ENCODE measurements at regions not wholly inside any gene's neighbourhood (a gene's known extent, or its start where the extent isn't known, plus 50 kb on each side); places are given as distances from the start of the nearest gene placed in this dataset.

GRCh38 chr3:72494626-72495025 is 353.6 kb downstream of the SHQ1 start:
- Mint-ChIP-seq H3K9me3 (peaks cover 10% of the 10 kb centered on the region), H3K36me3 (ENCODE audit: low read depth) (peaks cover 5% of the 10 kb centered on the region), H3K4me1 (ENCODE audit: low read depth) (peaks cover 19% of the 10 kb centered on the region), H3K27me3 (ENCODE audit: low read depth) (no peaks in the 10 kb centered on the region), H3K4me3 (ENCODE audit: low read depth) (no peak overlapping the region), H3K27ac (no peak overlapping the region)
- intact Hi-C loops (cut with micrococcal nuclease), result no loop called here
- DNase-seq (ENCODE audit: low spot score), result no peak

DNA sequence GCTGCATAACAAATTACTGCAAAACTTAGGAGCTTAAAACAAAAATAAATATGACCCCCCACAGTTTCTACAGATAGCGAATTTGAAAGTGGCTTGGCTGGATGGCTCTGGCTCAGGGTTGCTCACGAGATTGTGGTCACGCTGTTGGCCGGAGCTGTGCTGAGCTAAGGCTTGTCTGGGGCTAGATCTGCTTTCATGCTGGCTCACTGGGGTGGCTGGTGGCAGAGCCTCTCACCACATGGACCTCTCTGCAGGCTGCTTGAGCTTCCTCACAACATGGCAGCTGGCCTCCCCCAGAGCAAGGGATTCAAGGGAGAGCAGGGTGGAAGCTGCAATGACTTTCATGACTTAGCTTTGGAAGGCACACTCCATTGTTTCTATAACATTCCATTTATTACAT is 354.1 kb downstream of the SHQ1 start:
- peaks cover 10% of the 10 kb centered on the region for H3K9me3 Mint-ChIP-seq
- H3K4me1 Mint-ChIP-seq (ENCODE audit: low read depth), result peaks cover 17% of the 10 kb centered on the region
- H3K36me3 Mint-ChIP-seq (ENCODE audit: low read depth), result peaks cover 5% of the 10 kb centered on the region
- DNase-seq (ENCODE audit: low spot score), result no peak
- intact Hi-C loops (cut with micrococcal nuclease), result no loop called here
- no peak overlapping the region for H3K27ac Mint-ChIP-seq
- no peaks in the 10 kb centered on the region for H3K27me3 Mint-ChIP-seq (ENCODE audit: low read depth)
- no peak overlapping the region for H3K4me3 Mint-ChIP-seq (ENCODE audit: low read depth)

GRCh38 chr3:72492240-72492639 is 356.0 kb downstream of the SHQ1 start:
- intact Hi-C loops (cut with micrococcal nuclease), result no loop called here
- Mint-ChIP-seq H3K27ac (no peak overlapping the region), H3K36me3 (ENCODE audit: low read depth) (peaks cover 5% of the 10 kb centered on the region), H3K9me3 (peaks cover 10% of the 10 kb centered on the region), H3K4me1 (ENCODE audit: low read depth) (peaks cover 31% of the 10 kb centered on the region), H3K4me3 (ENCODE audit: low read depth) (no peak overlapping the region), H3K27me3 (ENCODE audit: low read depth) (no peaks in the 10 kb centered on the region)
- DNase-seq (ENCODE audit: low spot score), result no peak

DNA sequence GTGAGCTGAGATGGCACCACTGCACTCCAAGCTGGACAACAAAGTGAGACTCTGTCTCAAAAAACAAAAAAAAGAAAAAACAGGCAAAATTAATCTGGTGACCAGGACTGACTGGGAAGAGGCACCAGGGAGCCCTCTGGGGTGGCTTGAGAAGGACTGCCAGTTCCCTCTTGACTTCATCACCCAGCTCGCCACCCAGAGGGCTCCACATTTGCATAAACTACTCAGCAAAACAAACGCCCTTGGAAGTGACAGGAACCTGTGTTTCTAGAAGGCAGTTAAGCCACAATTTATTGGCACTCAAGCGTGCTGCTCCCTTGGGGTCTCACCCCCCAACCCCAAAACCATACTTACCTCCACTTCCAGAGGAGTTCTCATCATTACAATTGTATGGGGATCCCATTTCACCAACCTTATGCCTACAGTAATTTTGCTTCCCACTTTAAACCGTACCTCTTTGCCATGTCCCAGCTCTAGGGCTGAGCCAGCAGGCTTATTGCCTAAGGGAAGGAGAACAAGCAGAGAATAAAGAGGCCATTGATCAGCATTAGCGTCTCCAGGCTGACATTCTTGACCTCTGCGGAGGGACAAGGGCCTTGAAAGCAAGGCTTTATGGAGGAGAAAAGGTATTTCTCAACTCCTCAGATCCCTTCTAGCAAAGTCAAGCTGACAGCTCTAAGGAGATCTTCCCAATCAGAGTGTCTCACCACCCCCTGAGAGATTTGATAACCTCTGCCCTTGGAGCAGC is 357.4 kb downstream of the SHQ1 start:
- DNase-seq (ENCODE audit: low spot score), result no peak
- peaks cover 43% of the 10 kb centered on the region for H3K4me1 Mint-ChIP-seq (ENCODE audit: low read depth)
- no peak overlapping the region for H3K27ac Mint-ChIP-seq
- no peaks in the 10 kb centered on the region for H3K27me3 Mint-ChIP-seq (ENCODE audit: low read depth)
- intact Hi-C loops (cut with micrococcal nuclease), result no loop called here
- H3K4me3 Mint-ChIP-seq (ENCODE audit: low read depth), result no peak overlapping the region
- peaks cover 10% of the 10 kb centered on the region for H3K9me3 Mint-ChIP-seq
- H3K36me3 Mint-ChIP-seq (ENCODE audit: low read depth), result peaks cover 8% of the 10 kb centered on the region

GRCh38 chr3:72489901-72490300 is 358.3 kb downstream of the SHQ1 start:
- H3K27me3 Mint-ChIP-seq (ENCODE audit: low read depth), result no peaks in the 10 kb centered on the region
- peaks cover 16% of the 10 kb centered on the region for H3K36me3 Mint-ChIP-seq (ENCODE audit: low read depth)
- peaks cover 47% of the 10 kb centered on the region for H3K4me1 Mint-ChIP-seq (ENCODE audit: low read depth)
- intact Hi-C loops (cut with micrococcal nuclease), result loop anchor here (10.0 kb wide), 2 partner anchors 265 to 615 kb away; no protein-coding TSS in a partner anchor
- no peak overlapping the region for H3K4me3 Mint-ChIP-seq (ENCODE audit: low read depth)
- peak overlapping the region; percentile 53 for H3K27ac Mint-ChIP-seq
- peaks cover 17% of the 10 kb centered on the region for H3K9me3 Mint-ChIP-seq
- no peak for DNase-seq (ENCODE audit: low spot score)

GRCh38 chr3:72488738-72489035 is 359.6 kb downstream of the SHQ1 start:
- no peak overlapping the region for H3K4me3 Mint-ChIP-seq (ENCODE audit: low read depth)
- H3K9me3 Mint-ChIP-seq, result peaks cover 9% of the 10 kb centered on the region
- H3K27ac Mint-ChIP-seq, result peak overlapping the region; percentile 74
- intact Hi-C loops (cut with micrococcal nuclease), result loop anchor here (10.0 kb wide), 2 partner anchors 266 to 614 kb away; no protein-coding TSS in a partner anchor
- peaks cover 15% of the 10 kb centered on the region for H3K36me3 Mint-ChIP-seq (ENCODE audit: low read depth)
- H3K27me3 Mint-ChIP-seq (ENCODE audit: low read depth), result no peaks in the 10 kb centered on the region
- no peak for DNase-seq (ENCODE audit: low spot score)
- peaks cover 49% of the 10 kb centered on the region for H3K4me1 Mint-ChIP-seq (ENCODE audit: low read depth)

- peaks cover 53% of the 10 kb centered on the region for H3K4me1 Mint-ChIP-seq (ENCODE audit: low read depth)
- no peak for DNase-seq (ENCODE audit: low spot score)
- no peaks in the 10 kb centered on the region for H3K27me3 Mint-ChIP-seq (ENCODE audit: low read depth)
- peak overlapping the region; percentile 98 for H3K27ac Mint-ChIP-seq
- intact Hi-C loops (cut with micrococcal nuclease), result loop anchor here (1.0 to 10.0 kb wide), 5 partner anchors 15 to 613 kb away; no protein-coding TSS in a partner anchor
- peaks cover 15% of the 10 kb centered on the region for H3K36me3 Mint-ChIP-seq (ENCODE audit: low read depth)
- peak overlapping the region; percentile 60 for H3K4me3 Mint-ChIP-seq (ENCODE audit: low read depth)
- peaks cover 6% of the 10 kb centered on the region for H3K9me3 Mint-ChIP-seq
Observed at GRCh38 chr3:72487946-72488737, 360.1 kb downstream of the SHQ1 start.

GRCh38 chr3:72487078-72487765 is 361.0 kb downstream of the SHQ1 start:
- peaks cover 61% of the 10 kb centered on the region for H3K4me1 Mint-ChIP-seq (ENCODE audit: low read depth)
- peaks cover 15% of the 10 kb centered on the region for H3K36me3 Mint-ChIP-seq (ENCODE audit: low read depth)
- peak overlapping the region; percentile 98 for H3K27ac Mint-ChIP-seq
- H3K27me3 Mint-ChIP-seq (ENCODE audit: low read depth), result no peaks in the 10 kb centered on the region
- no peak for DNase-seq (ENCODE audit: low spot score)
- H3K4me3 Mint-ChIP-seq (ENCODE audit: low read depth), result peak overlapping the region; percentile 49
- intact Hi-C loops (cut with micrococcal nuclease), result loop anchor here (1.0 to 10.0 kb wide), 5 partner anchors 14 to 612 kb away; no protein-coding TSS in a partner anchor
- H3K9me3 Mint-ChIP-seq, result peaks cover 6% of the 10 kb centered on the region

- H3K4me3 Mint-ChIP-seq (ENCODE audit: low read depth), result no peak overlapping the region
- peaks cover 19% of the 10 kb centered on the region for H3K36me3 Mint-ChIP-seq (ENCODE audit: low read depth)
- DNase-seq (ENCODE audit: low spot score), result no peak
- H3K4me1 Mint-ChIP-seq (ENCODE audit: low read depth), result peaks cover 73% of the 10 kb centered on the region
- H3K27me3 Mint-ChIP-seq (ENCODE audit: low read depth), result no peaks in the 10 kb centered on the region
- intact Hi-C loops (cut with micrococcal nuclease), result loop anchor here (2.0 to 10.0 kb wide), 3 partner anchors 13 to 611 kb away; no protein-coding TSS in a partner anchor
- peak overlapping the region; percentile 84 for H3K27ac Mint-ChIP-seq
- H3K9me3 Mint-ChIP-seq, result peaks cover 6% of the 10 kb centered on the region
Observed at GRCh38 chr3:72485641-72486040, 362.6 kb downstream of the SHQ1 start.

DNA sequence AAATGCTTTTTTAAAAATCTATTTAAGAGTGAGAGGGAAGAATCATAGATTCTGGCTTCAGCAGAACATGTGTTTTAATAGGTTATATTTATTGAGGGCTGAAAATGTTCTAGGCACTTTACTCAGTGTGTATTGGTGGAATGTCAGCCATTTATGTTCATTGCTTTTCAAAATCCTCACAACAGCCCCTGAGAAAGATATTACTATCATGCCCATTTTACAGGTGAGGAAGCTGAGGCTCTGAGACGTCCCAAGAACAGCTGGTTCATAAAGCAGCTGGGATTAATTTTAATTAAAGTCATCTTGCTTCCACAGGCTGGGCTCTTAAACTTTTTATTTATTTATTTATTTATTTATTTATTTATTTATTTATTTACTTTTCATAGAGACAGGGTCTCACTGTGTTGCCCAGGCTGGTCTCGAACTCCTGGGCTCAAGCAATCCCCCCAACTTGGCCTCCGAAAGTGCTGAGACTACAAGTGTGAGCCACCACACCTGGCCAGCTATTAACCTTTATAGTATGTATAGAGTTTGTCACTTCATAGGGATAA is 364.6 kb downstream of the SHQ1 start:
- H3K4me3 Mint-ChIP-seq (ENCODE audit: low read depth), result no peak overlapping the region
- intact Hi-C loops (cut with micrococcal nuclease), result loop anchor here (1.0 to 10.0 kb wide), 10 partner anchors 8 to 609 kb away; no protein-coding TSS in a partner anchor
- peaks cover 14% of the 10 kb centered on the region for H3K9me3 Mint-ChIP-seq
- peak overlapping the region; percentile 90 for H3K27ac Mint-ChIP-seq
- peaks cover 82% of the 10 kb centered on the region for H3K4me1 Mint-ChIP-seq (ENCODE audit: low read depth)
- no peaks in the 10 kb centered on the region for H3K27me3 Mint-ChIP-seq (ENCODE audit: low read depth)
- peaks cover 27% of the 10 kb centered on the region for H3K36me3 Mint-ChIP-seq (ENCODE audit: low read depth)
- DNase-seq (ENCODE audit: low spot score), result no peak

GRCh38 chr3:72482589-72483321 is 365.5 kb downstream of the SHQ1 start:
- DNase-seq (ENCODE audit: low spot score), result peak; percentile 63
- peaks cover 76% of the 10 kb centered on the region for H3K4me1 Mint-ChIP-seq (ENCODE audit: low read depth)
- peak overlapping the region; percentile 90 for H3K27ac Mint-ChIP-seq

DNA sequence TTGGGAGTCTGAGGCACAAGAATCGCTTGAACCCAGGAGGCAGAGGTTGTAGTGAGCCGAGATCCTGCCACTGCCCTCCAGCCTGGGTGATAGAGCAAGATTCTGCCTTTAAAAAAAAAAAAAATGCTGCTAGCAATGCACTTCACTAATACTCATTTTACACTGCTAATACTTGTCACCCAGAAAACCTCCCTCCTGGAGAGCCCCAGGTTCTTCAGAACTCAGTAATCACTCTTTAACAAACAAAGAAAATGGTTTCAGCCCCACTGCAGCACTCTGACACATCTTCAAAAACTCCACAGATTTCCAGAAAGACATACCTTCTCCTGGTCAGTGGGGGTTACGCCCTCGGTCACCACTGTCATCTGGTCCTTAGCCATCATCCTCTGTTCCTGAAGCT is 366.7 kb downstream of the SHQ1 start:
- peak overlapping the region; percentile 38 for H3K4me3 Mint-ChIP-seq (ENCODE audit: low read depth)
- peaks cover 74% of the 10 kb centered on the region for H3K4me1 Mint-ChIP-seq (ENCODE audit: low read depth)
- peaks cover 14% of the 10 kb centered on the region for H3K9me3 Mint-ChIP-seq

More at GRCh38 chr3:72482589-72483321, 365.5 kb downstream of the SHQ1 start:
- Mint-ChIP-seq H3K36me3 (ENCODE audit: low read depth) (peaks cover 27% of the 10 kb centered on the region), H3K27me3 (ENCODE audit: low read depth) (no peaks in the 10 kb centered on the region), H3K4me3 (ENCODE audit: low read depth) (peak overlapping the region; percentile 61), H3K9me3 (peaks cover 14% of the 10 kb centered on the region)
- intact Hi-C loops (cut with micrococcal nuclease), result loop anchor here (1.0 to 10.0 kb wide), 10 partner anchors 7 to 608 kb away; no protein-coding TSS in a partner anchor

More for the DNA sequence above, 366.7 kb downstream of the SHQ1 start:
- intact Hi-C loops (cut with micrococcal nuclease), result loop anchor here (1.0 to 10.0 kb wide), 4 partner anchors 143 to 607 kb away; no protein-coding TSS in a partner anchor
- peaks cover 27% of the 10 kb centered on the region for H3K36me3 Mint-ChIP-seq (ENCODE audit: low read depth)
- peak overlapping the region; percentile 95 for H3K27ac Mint-ChIP-seq
- DNase-seq (ENCODE audit: low spot score), result no peak
- H3K27me3 Mint-ChIP-seq (ENCODE audit: low read depth), result no peaks in the 10 kb centered on the region

Measured in activated T-helper 2 cell treated with anti-CD3 and anti-CD28 coated beads, Interferon-gamma antibody, Interleukin-2, Interleukin-4, amounts not matched to agents 10 μg/mL and 5 μg/mL and 100 μg/mL, durations not matched to agents 14 hours and 24 hours and 36 hours (primary cell).